Stimulated activated CD4-positive, alpha-beta T cell treated with anti-CD3 and anti-CD28 coated beads, Interleukin-2, amount 100 ng/mL, for 24 hours (primary cell): ENCODE measurements at regions not wholly inside any gene's neighbourhood (a gene's known extent, or its start where the extent isn't known, plus 50 kb on each side); places are given as distances from the start of the nearest gene placed in this dataset.

ENCODE experiments used
- DNase-seq, 2 donors: peaks; one replicate each; pipeline ENCODE4 v3.0.0-alpha.2; 2020

- no peak for DNase-seq
Observed at GRCh38 chr2:177314722-177315264, 50.3 kb upstream of the NFE2L2 start.

DNA sequence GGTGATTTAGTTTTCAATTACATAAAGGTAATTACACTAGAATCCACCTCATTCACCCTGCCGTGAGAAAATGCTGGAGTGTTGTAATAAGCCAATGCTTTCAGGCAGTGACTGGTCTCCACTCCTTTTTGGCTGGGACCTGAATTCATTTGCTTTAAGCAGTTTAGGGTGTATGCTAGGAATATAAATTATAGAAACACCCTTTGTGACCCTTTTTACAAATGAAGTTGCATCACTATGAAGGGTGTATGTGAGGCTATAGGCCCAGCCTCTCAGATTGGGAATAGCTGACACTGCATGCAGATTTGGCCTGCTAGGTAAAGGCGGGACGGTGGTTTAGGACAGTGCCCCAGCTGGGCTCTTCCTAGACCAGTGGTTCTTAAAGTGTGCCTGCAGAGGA is 50.8 kb upstream of the NFE2L2 start:
- no peak for DNase-seq

DNA sequence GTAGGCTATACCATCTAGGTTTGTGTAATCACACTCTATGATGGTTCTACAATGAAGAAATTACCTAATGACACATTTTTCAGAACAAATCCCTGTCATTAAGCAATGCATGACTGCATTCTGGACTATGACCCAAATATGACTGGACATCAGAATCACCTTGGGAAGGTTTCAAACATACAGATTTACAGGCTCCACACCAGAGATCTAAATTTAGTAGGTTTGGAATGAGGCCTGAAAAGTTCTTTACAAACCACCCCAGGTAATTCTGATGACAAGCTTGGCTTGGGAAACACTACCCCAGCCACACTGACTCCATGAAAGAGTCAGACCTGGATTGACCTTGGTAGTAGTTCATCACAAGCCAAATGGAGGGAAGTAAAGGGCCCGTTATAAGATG is 52.2 kb upstream of the NFE2L2 start:
- DNase-seq = no peak

DNA sequence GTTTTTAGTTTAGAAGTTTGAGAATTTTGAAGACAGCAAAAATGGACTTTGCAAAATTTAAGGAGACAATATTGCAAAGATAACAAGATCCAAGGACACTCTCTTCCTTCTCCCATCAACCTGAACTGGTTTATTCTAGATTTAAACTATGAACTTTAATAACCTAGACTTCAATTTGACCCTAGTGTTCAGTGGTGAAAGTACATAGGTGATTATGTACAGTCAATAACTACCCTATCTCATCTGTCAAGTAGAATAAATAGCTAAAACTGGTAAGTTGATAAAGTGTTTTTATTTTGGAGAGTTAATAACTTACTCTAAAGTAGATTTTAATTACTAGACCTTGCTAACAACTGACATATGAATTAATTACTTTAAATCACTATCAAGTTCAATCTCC is 52.9 kb upstream of the NFE2L2 start:
- DNase-seq = no peak

DNA sequence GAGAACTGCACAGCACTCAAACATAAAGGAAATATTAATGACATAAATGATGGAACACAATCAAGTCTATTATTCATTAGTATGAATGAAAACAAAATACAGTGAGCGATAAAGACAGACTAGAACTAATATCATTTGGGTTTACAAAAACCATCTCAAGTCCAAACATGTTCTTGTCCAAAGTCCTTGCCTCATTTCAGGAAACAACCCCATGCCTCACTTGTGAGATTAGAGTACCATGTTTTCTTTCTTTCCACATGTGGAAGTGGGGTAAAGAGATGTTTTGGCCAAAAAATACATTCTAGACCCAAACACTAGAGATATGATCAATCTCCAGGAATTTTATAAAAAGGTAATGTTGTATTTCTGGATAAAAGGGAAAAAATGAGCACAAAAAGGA is 53.3 kb upstream of the NFE2L2 start:
- DNase-seq = no peak

DNA sequence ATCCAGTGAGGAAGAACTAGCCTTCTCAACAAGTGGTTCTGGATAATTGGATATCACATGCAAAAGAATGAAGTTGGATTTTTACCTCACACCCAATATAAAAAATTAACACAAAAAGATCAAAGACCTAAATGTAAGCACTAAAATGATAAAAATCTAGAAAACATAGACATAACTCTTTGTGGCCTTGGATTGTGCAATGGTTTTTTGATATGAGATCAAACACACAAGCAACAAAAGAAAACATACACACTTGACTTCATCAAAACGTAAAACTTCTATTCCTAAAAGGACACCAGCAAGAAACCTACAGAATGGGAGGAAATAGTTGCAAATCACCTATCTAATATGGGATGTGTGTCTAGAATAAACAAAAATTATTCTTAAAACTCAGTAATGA is 54.1 kb upstream of the NFE2L2 start:
- DNase-seq = no peak

GRCh38 chr2:177320596-177320995 is 56.1 kb upstream of the NFE2L2 start:
- DNase-seq = no peak

DNA sequence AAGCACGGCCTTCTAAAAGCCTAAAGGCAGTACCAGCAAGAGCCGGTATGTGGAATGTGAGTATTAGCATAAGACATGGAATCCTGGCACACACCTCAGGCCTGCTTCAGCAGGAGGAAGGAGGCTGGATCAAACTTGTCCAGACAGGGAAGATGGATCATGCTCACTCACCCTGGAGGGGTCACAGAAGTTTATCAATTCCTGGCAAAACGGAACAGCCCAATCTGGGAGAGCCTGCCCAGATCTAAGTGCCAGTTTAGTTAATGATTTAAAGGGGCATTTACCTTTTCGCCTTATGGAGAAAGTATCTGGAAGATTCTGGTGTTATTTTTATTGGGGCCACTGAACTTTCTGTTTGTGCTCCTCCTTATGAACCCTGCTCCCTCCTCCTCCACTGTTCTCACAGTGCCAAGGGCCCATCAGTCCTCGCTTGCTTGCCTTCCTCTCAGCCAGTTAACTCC is 58.3 kb upstream of the NFE2L2 start:
- DNase-seq = no peak

GRCh38 chr2:177324797-177325196 is 60.3 kb upstream of the NFE2L2 start:
- DNase-seq = no peak

DNA sequence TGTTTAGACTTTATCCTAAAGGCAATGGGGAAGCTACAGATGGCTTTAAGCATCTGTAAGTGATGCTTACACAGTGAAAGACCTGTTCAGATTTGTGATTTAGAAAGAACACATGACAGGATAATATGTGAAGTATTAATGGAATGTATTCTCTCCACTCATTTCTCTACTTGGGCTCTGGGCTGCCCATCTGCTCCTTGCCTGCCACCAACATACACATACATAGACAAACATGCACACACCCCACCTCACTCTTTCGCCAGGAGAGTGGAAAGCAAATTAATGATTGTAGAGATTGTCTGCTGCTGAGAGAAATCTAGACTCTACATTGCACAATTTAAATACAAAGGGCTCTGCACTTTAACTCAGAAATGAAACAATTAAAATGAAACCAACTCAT is 61.0 kb upstream of the NFE2L2 start:
- DNase-seq = no peak

GRCh38 chr2:177326005-177326404 is 61.5 kb upstream of the NFE2L2 start:
- DNase-seq = no peak

DNA sequence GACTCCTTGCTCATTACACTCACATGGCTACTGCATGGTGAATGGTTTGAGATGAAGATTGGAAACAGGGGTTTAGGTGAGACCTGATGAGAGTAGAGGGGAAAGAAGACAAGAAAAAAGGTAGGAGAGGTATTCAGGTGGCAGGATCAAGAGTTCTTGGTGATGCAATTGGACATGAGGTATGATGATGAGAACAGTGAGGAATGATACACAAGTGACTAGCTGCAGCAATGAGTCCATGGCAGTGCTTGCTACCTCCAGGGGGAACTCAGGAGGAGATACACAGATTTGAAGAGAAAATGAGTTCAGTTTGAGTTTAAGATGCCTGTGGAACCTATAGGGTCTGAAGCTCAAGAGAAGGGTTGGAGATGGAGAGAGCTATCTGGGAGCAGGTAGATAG is 62.1 kb upstream of the NFE2L2 start:
- DNase-seq = no peak

DNA sequence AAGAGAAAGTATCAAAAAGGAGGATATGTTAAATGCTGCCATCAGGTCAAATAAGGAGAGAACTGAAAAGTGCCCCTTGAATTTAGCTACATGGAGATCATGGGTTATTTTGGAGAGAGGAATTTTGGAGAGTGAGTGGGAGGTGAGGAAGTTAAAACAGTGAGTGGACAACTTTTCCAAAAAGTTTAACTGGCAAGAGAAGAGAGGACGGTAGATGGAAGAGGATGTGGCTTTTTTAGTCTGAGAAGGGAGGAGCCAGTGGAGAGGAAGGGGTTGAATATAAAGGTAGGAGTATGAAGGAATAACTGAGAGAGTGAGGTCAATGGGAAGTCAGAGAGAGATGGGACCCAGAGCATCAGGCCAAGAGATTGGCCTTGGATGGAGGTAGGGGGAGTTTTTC is 62.5 kb upstream of the NFE2L2 start:
- DNase-seq = no peak

DNA sequence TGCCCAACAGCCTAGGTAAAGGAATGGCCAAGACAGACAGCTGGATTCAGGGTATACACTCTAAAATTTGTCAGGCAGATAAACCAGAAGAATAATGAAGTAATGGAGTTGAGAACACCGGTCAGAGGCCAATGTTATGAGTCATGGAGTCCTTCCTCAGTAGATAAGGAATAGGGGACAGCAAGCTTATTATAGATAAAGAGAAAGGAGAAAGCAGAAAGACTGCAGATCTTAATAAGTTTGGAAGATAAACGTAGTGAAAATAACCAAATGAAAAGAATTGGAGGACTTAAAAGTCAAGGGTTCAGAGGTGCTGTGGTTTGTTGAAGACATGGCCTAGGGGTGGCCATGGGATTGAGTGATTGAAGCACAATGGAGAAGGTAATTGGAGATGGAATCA is 63.5 kb upstream of the NFE2L2 start:
- no peak for DNase-seq

DNA sequence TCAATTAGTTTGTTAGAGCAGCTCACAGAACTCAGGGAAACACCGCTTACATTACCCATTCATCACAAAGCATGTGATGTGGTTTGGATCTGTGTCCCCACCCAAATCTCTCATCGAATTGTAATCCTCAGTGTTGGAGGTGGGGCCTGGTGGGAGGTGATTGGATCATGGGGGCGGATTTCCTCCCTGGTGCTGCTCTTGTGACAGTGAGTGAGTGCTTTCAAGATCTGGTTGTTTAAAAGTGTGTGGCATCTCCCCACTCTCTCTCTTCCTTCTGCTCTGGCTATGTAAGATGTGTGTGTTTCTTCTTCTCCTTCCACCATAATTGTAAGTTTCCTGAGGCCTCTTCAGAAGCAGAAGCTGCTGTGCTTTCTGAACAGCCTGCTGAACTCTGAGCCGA is 63.5 kb upstream of the AGPS start:
- DNase-seq = no peak

GRCh38 chr2:177331466-177331997 is 61.0 kb upstream of the AGPS start:
- DNase-seq = no peak

GRCh38 chr2:177332026-177332991 is 60.3 kb upstream of the AGPS start:
- DNase-seq = peak; percentile 10 to 41

- no peak for DNase-seq
Observed at GRCh38 chr2:177332992-177333388, 59.6 kb upstream of the AGPS start.

DNA sequence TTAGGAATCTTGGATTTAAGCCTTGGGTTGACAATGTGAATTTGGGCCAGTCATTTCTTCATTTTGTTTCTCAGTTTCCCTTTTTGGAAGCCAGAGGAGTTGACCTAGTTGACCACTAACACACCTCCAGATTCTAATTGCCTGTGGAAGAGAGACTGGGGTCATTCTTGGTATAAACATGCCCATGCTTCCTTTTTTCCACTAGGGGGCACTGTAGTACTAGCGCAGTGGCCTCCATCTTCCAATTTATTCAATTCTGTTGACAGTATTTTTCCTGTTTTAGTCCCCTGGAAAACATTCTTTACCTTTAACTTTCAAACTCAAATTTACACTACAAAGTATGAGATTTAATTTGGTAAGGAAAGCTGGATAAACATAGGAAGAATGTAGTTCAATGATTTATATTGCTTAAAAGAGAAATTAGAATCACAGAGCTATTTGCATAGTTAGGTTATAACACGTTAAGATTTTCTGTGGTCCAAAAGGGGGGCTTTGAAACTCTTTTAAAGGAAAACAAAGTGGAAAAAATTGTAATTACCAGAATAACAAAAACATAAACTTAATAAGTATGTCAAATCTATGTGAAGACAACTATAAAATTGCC is 57.5 kb upstream of the AGPS start:
- DNase-seq = no peak

DNA sequence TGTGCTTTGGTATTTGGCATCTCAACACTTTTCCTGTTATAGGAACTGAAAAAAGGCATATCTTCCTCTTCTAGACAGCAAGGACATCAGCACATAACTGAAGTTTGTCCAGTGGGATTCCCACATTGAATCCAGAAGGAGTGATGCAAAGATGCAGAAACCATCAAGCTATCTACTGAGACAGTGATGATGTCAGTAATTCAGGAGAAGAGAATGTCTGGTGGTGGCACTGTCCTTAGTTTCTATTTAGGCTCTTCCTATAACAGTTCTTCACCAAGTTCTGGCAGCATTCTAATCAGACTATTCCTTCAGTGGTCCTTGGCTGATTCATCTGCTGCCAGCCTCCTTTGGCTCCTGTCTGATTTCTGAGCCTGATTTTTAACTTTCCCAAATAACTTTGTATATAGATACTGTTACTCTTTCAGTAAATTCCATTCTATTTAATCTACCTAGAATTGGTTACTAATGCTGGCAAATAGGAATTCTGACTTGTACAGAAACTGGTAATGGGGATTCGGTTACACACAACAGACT is 56.6 kb upstream of the AGPS start:
- DNase-seq = no peak

DNA sequence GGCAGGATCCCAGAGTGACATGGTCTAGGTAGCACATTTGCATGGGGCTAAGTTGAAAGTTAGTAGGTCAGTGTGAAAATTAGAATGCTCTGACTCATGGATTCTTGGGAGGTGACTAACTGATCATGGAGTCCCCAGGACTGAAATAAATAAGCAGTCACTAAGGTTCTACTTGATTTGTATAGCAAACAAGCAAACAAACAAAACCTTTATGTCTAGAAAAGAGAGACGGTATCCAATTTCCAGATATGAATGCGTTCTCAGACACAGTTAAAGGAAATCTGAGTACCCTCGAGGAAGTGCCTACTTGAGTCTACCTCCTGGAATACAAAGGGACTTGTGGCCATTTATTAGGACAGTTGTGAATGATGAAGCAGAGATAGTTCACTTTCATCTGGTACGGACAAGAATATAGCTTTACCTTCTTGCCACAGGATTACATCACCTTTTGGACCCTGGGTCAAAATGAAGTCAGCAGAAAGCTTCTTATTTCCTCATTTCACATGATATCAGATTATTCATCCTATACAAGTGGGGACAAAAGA is 54.3 kb upstream of the AGPS start:
- DNase-seq = no peak

DNA sequence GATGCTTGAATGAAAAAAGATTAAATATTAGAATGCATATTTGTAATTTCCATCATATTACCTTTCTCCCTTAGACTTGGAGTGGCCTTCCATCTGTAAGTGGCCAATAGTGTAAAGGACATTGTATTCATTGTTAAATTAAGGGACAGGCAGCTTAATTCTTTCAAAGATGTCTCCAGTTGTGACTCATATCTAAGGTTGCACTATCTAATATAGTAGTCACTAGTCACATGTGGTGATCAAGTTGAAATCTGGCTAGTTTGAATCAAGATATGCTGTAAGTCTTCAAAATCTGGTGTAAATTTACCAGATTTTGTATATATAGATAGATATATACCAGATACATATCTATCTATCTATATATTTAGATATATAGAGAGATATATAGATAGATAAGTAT is 52.4 kb upstream of the AGPS start:
- DNase-seq = no peak

DNA sequence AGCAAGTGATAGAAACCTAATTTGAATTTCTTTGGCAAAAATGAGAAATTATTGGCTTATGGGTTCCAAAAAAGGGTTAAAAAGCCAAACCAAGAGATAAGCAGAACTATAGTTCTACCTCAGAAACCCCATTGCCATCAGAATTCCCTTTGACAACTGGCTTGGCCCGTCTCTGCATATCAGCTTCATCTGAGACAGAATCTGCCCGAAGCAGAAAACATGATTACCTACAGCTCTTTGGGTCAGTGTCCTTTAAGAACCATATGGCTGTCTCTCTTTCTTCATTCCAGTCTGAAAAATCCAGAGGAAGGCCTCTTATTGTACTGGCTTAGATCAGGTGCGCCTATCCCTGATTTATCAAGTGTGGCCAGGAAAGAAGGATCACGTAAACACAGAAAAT is 49.8 kb upstream of the AGPS start:
- DNase-seq = no peak
